Stimulated activated effector memory CD8-positive, alpha-beta T cell treated with anti-CD3 and anti-CD28 coated beads, Interleukin-12 subunit alpha, Interleukin-12 subunit beta, amount 100 ng/mL, for 72 hours (primary cell): ENCODE measurements at regions not wholly inside any gene's neighbourhood (a gene's known extent, or its start where the extent isn't known, plus 50 kb on each side); places are given as distances from the start of the nearest gene placed in this dataset.
A peak's percentile ranks its signal among the peaks of the same experiment; 100 is the strongest.

Experiments
- ATAC-seq: fragments of 150-1000 bp; cut with Tn5 transposase; 2 replicates; pipeline ENCODE4 v1.10.0; 2021
- DNase-seq, 2 donors: peaks; one replicate each; pipeline ENCODE4 v3.0.0; 2021 to 2022; ENCODE audit warnings: low spot score in 2 of 2
- H3K27ac Mint-ChIP-seq: one replicate; pipeline ENCODE4 v1.8.0; 2022; ENCODE audit warnings: mild to moderate bottlenecking, mixed read lengths
- H3K36me3 Mint-ChIP-seq: one replicate; pipeline ENCODE4 v1.8.0; 2022; ENCODE audit warnings: mild to moderate bottlenecking, mixed read lengths
- H3K4me1 Mint-ChIP-seq: one replicate; pipeline ENCODE4 v1.8.0; 2022; ENCODE audit warnings: mixed read lengths
- H3K4me3 Mint-ChIP-seq: one replicate; pipeline ENCODE4 v1.8.0; 2022; ENCODE audit warnings: mild to moderate bottlenecking, mixed read lengths
- H3K9me3 Mint-ChIP-seq: one replicate; pipeline ENCODE4 v1.8.0; 2022; ENCODE audit warnings: mixed read lengths

DNA sequence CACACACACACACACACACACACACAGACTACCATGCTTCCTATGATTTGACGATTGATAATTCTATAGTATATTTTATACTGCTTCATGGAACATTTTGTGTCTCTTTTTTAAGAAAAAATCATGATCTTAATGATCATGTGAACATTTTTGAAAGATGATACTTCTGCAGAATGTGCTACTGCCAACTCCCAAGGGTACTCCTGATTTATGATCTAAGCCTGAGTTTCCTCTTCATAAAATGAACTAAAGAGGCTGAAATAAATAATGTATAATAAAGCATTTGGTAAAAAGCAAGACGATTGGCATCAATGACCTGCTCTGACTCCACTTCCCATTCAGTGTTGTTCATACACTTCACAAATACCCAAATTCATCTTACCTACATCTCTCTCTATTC is 333.8 kb upstream of the RBMS3 start:
- no peak overlapping the region for H3K27ac Mint-ChIP-seq
- no peak overlapping the region for H3K4me3 Mint-ChIP-seq
- H3K4me1 Mint-ChIP-seq, result no peaks in the 10 kb centered on the region
- H3K9me3 Mint-ChIP-seq, result peaks cover 2% of the 10 kb centered on the region
- H3K36me3 Mint-ChIP-seq, result no peaks in the 10 kb centered on the region
- no peak for ATAC-seq
- DNase-seq, result no peak

DNA sequence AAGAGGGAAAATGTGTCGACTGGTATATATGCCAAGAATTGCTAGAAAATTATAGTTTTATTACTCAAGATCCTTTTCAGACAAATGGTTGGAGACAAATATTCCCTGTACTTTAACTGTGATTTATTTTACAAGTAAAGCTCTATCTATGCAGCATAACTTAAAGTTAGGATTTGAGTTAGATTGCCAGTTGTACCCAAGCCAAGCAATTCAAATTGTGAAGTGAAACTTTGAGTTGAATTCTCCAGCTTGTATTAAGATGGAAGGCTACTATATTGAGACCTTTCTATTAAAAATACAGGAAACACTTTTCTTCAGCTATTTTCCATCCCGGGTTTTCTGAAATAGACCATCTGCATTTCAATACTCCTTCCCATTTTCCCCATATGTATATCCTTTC is 333.1 kb upstream of the RBMS3 start:
- Mint-ChIP-seq H3K4me3 (no peak overlapping the region), H3K27ac (no peak overlapping the region), H3K9me3 (peaks cover 2% of the 10 kb centered on the region), H3K4me1 (no peaks in the 10 kb centered on the region), H3K36me3 (no peaks in the 10 kb centered on the region)
- DNase-seq, result no peak
- ATAC-seq, result no peak

DNA sequence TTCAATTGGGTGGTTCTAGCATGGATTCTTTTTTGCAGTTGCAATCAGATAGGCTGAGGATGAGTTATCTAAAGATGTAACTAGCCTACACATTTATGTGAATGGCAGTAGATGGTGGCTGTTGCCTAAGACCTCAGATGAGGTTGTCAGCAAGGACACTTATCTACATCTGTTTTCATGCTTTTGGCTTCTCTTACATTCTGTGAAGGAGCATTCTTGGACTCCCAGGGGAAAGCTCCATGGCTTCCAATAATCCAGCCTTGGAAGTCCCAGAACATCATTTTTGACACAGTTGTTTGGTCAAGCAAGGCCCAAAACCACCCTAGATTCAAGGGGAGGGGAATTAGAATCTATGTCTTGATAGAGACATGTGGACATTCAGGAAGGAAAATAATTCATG is 332.2 kb upstream of the RBMS3 start:
- DNase-seq (no peak), ATAC-seq (no peak)
- Mint-ChIP-seq H3K4me1 (no peaks in the 10 kb centered on the region), H3K4me3 (no peak overlapping the region), H3K36me3 (no peaks in the 10 kb centered on the region), H3K27ac (no peak overlapping the region), H3K9me3 (peaks cover 2% of the 10 kb centered on the region)

DNA sequence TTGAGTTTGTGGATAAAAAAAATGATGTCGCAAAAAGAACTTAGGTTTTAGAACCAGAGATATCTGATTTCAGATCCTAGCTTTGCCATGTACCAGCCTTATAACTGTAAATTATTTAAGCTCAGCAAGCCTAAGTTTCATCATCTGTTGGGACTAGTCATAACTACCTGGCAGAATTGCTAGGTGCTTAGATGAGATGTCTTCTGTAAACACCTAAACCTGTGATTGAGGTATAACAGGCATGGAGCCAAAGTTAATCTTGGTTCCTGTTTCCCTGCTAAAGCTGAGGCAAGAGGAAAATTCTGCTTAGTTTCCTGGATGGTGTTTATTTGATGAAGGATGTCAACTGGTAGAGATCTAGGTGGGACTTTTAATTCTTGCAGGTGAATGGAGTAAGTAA is 331.3 kb upstream of the RBMS3 start:
- Mint-ChIP-seq H3K36me3 (no peaks in the 10 kb centered on the region), H3K4me1 (no peaks in the 10 kb centered on the region), H3K4me3 (no peak overlapping the region), H3K9me3 (peaks cover 2% of the 10 kb centered on the region), H3K27ac (no peak overlapping the region)
- no peak for ATAC-seq
- no peak for DNase-seq

DNA sequence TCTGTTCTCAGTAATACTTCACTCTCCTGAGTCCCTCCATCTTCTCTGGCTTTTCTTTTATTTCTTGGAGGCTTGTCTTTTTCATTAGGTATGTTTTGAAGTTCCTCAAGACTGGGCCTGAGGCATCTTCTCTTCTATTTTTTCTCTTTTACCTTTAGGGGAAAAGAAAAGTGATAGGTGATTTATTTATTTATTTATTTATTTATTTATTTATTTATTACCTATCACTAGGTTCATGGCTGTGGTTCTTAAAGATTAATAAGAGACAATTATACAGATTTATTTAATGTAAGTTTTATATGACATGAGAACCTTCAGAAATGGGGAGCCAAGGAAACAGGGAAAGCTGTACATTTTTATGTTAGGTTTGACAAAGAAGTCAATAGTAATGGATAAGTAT is 330.3 kb upstream of the RBMS3 start:
- ATAC-seq, result no peak
- no peaks in the 10 kb centered on the region for H3K4me1 Mint-ChIP-seq
- H3K4me3 Mint-ChIP-seq, result no peak overlapping the region
- H3K36me3 Mint-ChIP-seq, result no peaks in the 10 kb centered on the region
- H3K9me3 Mint-ChIP-seq, result peaks cover 2% of the 10 kb centered on the region
- no peak for DNase-seq
- no peak overlapping the region for H3K27ac Mint-ChIP-seq

DNA sequence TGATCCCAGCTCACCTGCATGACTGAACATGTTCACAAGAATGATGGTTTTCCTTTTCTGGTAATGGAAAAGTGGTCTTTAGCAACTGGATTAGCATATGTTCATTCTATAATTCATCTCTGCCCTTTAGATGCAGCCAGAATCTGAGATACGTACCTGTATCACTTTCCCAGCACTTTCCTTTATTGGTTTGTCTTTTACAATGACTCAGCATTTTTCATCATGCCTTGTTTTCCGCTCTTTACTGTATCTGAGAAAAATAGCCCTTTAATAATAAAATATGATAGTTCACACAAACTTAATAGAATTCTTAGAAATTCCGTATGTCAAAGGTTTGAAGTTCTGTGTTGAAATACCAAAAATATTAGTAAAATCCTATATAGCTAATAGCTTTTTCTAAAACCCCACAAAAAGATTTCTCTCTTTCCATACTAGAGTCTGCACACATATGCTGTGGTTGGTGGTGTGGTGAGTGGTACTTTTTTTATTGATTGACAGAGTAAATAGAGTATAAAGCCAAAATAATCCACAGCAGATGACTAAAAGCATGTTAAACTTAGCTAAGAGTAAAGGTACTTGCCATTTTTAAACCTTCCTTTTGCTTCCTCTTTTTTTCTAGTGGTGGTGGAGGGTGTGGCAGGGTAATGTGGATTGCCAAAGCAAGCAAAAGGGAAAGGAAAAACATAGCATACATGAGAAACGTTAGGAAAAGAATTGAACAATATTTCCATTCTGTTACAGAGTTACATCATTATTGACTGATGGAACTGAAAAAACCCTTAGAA is 328.9 kb upstream of the RBMS3 start:
- Mint-ChIP-seq H3K9me3 (peaks cover 2% of the 10 kb centered on the region), H3K27ac (no peak overlapping the region), H3K4me3 (no peak overlapping the region), H3K36me3 (no peaks in the 10 kb centered on the region), H3K4me1 (no peaks in the 10 kb centered on the region)
- DNase-seq (no peak), ATAC-seq (no peak)

DNA sequence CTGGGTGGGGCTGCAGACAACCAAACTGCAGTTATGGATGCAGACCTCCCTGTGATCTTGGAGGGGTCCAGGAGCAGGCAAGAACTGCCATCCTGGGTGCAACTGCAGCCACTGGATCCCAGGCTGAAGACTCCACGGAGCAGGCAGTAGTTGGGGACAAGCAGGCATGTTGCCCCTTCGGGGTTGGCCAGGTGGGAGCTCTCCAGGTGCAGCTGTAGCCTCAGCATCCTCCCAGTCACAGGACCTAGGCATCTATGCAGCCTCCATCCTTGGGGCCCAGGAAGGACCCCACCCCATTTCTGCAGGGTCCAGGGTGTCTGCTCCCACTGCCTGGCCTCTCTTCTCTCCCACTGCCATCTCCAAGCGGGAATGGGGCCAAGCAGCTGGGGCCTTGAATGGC is 322.2 kb upstream of the RBMS3 start:
- H3K27ac Mint-ChIP-seq, result no peak overlapping the region

DNA sequence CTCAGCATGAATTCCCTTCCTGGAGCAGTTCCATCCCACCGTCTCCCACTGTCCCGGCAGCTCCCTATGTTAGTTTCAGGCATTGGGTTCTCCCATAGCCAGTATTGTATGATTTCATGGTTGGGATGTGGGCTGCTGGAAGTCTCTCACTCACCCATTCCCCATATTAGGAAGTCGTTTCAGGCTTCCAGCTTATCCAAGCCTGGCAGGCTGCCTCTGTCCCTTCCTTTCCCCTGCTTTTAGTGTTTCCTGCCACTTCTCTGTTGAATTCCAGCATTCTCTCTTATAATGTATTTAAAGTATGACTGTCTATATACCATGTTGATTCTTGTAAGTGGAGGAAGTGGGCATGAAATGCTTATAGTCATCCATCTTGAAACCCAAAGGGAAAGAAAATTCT is 309.7 kb upstream of the RBMS3 start:
- Mint-ChIP-seq H3K36me3 (no peaks in the 10 kb centered on the region), H3K4me3 (no peak overlapping the region), H3K4me1 (no peaks in the 10 kb centered on the region), H3K27ac (no peak overlapping the region), H3K9me3 (peaks cover 32% of the 10 kb centered on the region)
- no peak for DNase-seq
- no peak for ATAC-seq

More for the DNA sequence above, 322.2 kb upstream of the RBMS3 start:
- H3K36me3 Mint-ChIP-seq, result no peaks in the 10 kb centered on the region
- H3K4me3 Mint-ChIP-seq, result no peak overlapping the region
- ATAC-seq (no peak), DNase-seq (no peak)
- no peaks in the 10 kb centered on the region for H3K9me3 Mint-ChIP-seq
- no peaks in the 10 kb centered on the region for H3K4me1 Mint-ChIP-seq

DNA sequence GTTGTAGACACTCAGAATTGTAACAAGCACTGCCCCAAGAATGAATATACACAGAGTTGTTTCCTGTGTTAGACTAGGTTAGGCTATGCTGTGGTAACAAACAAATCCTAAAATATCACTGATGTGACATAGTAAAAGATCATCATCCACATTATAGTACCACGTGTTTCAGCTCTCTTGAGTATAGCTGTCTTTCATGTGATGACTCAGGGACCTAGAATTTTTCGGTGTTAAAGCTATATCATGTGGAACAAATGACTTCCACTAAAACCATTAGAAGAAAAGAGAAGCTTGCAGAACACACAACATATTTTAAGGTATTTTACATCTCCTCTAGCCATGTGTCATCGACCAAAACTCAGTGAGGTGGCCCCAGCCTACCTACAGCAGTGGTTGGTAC is 307.9 kb upstream of the RBMS3 start:
- no peak for DNase-seq
- Mint-ChIP-seq H3K4me3 (no peak overlapping the region), H3K9me3 (peaks cover 30% of the 10 kb centered on the region), H3K4me1 (no peaks in the 10 kb centered on the region), H3K36me3 (no peaks in the 10 kb centered on the region), H3K27ac (no peak overlapping the region)
- peak; percentile 93 for ATAC-seq

DNA sequence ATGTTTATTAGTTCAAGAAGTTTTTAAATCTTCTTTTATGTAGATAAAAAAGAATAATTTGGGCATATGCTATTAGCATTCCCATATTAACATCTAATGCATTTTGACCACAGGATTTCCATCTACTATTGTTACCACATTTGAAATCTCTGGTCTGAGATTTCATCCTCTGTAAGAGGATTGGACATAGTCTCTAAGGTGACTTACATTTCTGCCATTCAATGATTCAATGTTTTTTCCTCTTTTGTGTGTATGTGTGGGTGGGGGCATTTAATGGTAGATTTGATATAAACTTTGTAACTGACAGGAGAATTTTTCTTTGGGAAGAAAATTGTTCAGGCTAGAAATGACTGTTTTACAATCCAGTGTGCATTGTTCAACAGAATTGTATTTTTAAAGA is 307.3 kb upstream of the RBMS3 start:
- Mint-ChIP-seq H3K4me3 (no peak overlapping the region), H3K27ac (no peak overlapping the region), H3K4me1 (no peaks in the 10 kb centered on the region), H3K9me3 (peaks cover 27% of the 10 kb centered on the region), H3K36me3 (no peaks in the 10 kb centered on the region)
- DNase-seq (no peak), ATAC-seq (no peak)

DNA sequence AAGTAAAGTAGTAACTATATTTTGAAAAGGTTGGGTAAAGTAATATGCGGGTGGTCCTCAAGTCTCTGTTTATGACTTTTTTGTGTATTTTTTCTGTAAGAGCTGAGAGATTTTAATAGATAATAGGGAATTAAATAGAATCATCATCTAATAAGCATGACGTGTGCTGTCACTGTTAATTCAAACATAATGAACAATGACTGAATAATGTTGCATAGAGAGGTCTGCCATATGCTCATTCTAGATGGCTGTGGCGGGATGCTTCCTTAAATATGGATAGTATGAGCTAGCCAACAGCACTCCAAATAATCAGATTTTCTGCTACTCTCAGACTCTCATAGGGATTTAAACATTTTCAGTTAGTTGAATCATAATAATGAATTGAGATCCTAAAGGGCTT is 302.8 kb upstream of the RBMS3 start:
- Mint-ChIP-seq H3K36me3 (no peaks in the 10 kb centered on the region), H3K27ac (no peak overlapping the region), H3K9me3 (peaks cover 7% of the 10 kb centered on the region), H3K4me3 (no peak overlapping the region), H3K4me1 (no peaks in the 10 kb centered on the region)
- no peak for DNase-seq
- ATAC-seq, result no peak

DNA sequence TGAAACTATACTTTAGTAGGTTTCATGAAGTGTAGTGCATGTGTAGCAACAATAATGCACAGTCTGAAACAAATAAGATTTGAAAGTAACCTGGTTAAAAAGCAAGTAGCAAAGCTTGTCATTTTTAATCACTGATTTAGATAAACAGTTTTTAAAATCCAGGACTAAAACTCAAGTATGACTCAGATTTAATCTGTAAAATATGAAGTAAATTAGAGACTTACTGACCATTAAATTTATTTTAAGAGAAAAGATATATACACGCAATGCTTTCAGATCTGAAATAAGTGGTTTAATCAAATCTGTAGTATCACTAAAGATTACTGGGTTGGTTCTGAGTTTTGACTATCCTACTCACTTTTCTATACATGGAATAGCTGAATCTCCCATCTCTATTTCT is 300.7 kb upstream of the RBMS3 start:
- no peak overlapping the region for H3K27ac Mint-ChIP-seq
- no peak overlapping the region for H3K4me3 Mint-ChIP-seq
- DNase-seq (no peak), ATAC-seq (no peak)
- peaks cover 7% of the 10 kb centered on the region for H3K9me3 Mint-ChIP-seq
- H3K4me1 Mint-ChIP-seq, result no peaks in the 10 kb centered on the region
- H3K36me3 Mint-ChIP-seq, result no peaks in the 10 kb centered on the region

DNA sequence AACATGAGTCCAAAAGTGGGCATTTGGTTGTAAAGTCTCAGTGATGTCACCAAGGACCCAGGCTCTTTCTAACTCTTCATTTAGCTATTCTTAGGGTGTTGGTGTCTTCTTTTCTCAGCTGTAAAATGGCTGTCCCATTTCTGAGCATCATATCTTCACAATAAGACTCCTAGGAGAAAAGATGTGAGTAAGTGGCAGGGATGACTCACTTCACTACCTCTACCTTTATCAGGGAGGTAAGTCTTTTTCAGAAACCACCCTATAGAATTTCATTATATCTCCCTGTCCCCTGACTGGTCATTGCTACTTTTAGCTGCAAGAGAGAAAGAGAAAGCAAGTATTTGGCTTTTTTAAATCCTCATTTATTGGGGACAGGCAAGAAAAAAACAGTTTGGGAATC is 300.2 kb upstream of the RBMS3 start:
- DNase-seq (no peak), ATAC-seq (peak; percentile 26)
- no peak overlapping the region for H3K27ac Mint-ChIP-seq
- H3K36me3 Mint-ChIP-seq, result no peaks in the 10 kb centered on the region
- no peak overlapping the region for H3K4me3 Mint-ChIP-seq
- H3K9me3 Mint-ChIP-seq, result peaks cover 7% of the 10 kb centered on the region
- H3K4me1 Mint-ChIP-seq, result no peaks in the 10 kb centered on the region

DNA sequence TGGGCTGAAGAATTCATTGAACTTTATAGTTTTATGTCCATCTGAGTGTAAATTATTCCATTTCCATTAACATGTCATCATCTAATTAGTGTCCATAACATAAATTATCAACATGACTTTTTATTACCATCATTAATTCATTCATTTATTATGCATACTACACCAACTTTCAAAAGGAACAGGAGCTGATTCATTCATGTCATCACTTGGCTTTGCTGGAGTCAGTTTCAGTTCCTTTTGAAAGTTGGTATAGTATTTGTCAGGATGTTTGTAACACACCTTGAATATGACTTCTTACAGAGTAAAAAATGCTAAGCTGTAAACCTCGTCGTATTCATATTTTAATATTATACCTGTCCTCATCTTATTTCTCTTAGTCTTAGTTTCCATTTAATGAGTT is 298.0 kb upstream of the RBMS3 start:
- no peak for DNase-seq
- Mint-ChIP-seq H3K27ac (no peak overlapping the region), H3K36me3 (no peaks in the 10 kb centered on the region), H3K4me3 (no peak overlapping the region), H3K4me1 (no peaks in the 10 kb centered on the region), H3K9me3 (no peaks in the 10 kb centered on the region)
- no peak for ATAC-seq

DNA sequence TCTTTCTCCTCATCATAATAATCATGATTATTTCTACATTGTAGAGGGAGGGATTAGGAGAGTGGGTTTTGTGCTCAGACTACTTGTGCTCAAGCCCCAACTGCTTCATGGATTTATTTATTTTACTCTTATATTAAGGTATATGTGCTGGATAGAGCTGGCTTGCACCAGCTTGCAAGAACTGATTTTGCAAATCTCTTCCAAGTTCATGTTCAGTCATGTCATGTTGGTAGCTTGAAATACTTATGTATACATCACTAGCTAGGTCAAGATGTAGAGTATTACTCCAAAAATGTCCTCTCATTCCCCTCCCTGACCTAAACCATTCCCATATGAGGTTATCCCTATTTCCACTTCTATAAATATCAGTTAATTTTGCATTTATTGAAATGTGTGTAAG is 293.9 kb upstream of the RBMS3 start:
- ATAC-seq (no peak), DNase-seq (no peak)
- Mint-ChIP-seq H3K4me3 (no peak overlapping the region), H3K36me3 (no peaks in the 10 kb centered on the region), H3K9me3 (no peaks in the 10 kb centered on the region), H3K4me1 (no peaks in the 10 kb centered on the region), H3K27ac (no peak overlapping the region)

DNA sequence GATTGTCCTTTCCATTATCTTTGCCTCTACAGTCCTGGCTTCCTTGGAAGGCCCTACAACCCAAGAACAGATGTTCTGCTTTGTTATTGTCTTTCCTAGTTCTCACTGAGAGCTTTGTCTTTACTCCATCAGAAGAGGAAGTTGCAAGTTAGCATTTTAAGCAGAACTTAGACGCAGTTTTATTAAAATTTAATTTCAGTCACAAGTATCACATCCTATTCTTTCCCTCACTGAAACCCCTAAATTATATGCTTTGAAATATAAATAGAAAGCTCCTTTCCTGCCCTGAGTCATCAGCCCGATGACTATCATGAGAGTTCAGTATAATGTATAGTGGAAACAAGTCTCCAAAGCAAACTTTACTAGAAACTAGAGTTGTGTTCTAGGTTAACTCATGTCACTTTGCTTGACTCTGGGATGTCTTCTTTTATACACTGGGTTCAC is 291.2 kb upstream of the RBMS3 start:
- Mint-ChIP-seq H3K9me3 (no peaks in the 10 kb centered on the region), H3K36me3 (no peaks in the 10 kb centered on the region), H3K4me1 (no peaks in the 10 kb centered on the region), H3K27ac (no peak overlapping the region), H3K4me3 (no peak overlapping the region)
- no peak for DNase-seq
- ATAC-seq, result peak; percentile 61
